CD4-positive, alpha-beta T cell treated with Interleukin-6 for 4 hours (primary cell): ENCODE measurements at regions not wholly inside any gene's neighbourhood (a gene's known extent, or its start where the extent isn't known, plus 50 kb on each side); places are given as distances from the start of the nearest gene placed in this dataset.

Experiments used
- DNase-seq: peaks from one replicate; pipeline ENCODE4 v3.0.0-alpha.2; 2020; ENCODE audit warnings: mixed read lengths

- DNase-seq, result no peak
These were observed 115.2 kb downstream of the INHBB start for GRCh38 chr2:120461092-120461491.

GRCh38 chr2:120461546-120462537 lies 115.9 kb downstream of the INHBB start:
- DNase-seq, result no peak

GRCh38 chr2:120463527-120463926 lies 117.6 kb downstream of the INHBB start:
- DNase-seq, result no peak

- no peak for DNase-seq
These were observed 118.1 kb downstream of the INHBB start for GRCh38 chr2:120463996-120464395.

GRCh38 chr2:120464448-120464931 lies 118.6 kb downstream of the INHBB start:
- DNase-seq, result no peak

- DNase-seq, result no peak
These were observed 119.2 kb downstream of the INHBB start for GRCh38 chr2:120465012-120465700.

- DNase-seq, result no peak
These were observed 119.7 kb downstream of the INHBB start for GRCh38 chr2:120465701-120465988.

GRCh38 chr2:120465989-120466703 lies 120.2 kb downstream of the INHBB start:
- no peak for DNase-seq

- no peak for DNase-seq
These were observed 120.7 kb downstream of the INHBB start for GRCh38 chr2:120466704-120467054.

- DNase-seq, result no peak
These were observed 122.2 kb downstream of the INHBB start for GRCh38 chr2:120468136-120468535.

GRCh38 chr2:120469426-120469825 lies 123.5 kb downstream of the INHBB start:
- no peak for DNase-seq

GRCh38 chr2:120470041-120470965 lies 124.4 kb downstream of the INHBB start:
- DNase-seq, result no peak

- no peak for DNase-seq
These were observed 125.2 kb downstream of the INHBB start for GRCh38 chr2:120471166-120471565.

GRCh38 chr2:120472031-120472430 lies 126.1 kb downstream of the INHBB start:
- DNase-seq, result no peak

- no peak for DNase-seq
These were observed 127.0 kb downstream of the INHBB start for GRCh38 chr2:120472891-120473309.

GRCh38 chr2:120473522-120474271 lies 127.8 kb downstream of the INHBB start:
- no peak for DNase-seq

- DNase-seq, result no peak
These were observed 128.6 kb downstream of the INHBB start for GRCh38 chr2:120474486-120474885.

- no peak for DNase-seq
These were observed 130.2 kb downstream of the INHBB start for GRCh38 chr2:120476141-120476540.

- no peak for DNase-seq
These were observed 131.3 kb downstream of the INHBB start for GRCh38 chr2:120477198-120477597.

- DNase-seq, result no peak
These were observed 132.0 kb downstream of the INHBB start for GRCh38 chr2:120477831-120478481.

GRCh38 chr2:120480346-120480902 lies 134.5 kb downstream of the INHBB start:
- DNase-seq, result no peak
